Fibroblast of peridontal ligament (primary cell): ENCODE measurements at regions not wholly inside any gene's neighbourhood (a gene's known extent, or its start where the extent isn't known, plus 50 kb on each side); places are given as distances from the start of the nearest gene placed in this dataset.
"Not testable (repeated sequence)": the region's sequence is repeated elsewhere in the genome, so short reads cannot be mapped to it uniquely, and the experiment has no call there.

Experiments used
- DNase-seq: peaks from one replicate; pipeline ENCODE4 v3.0.0-alpha.2; 2010; ENCODE audit errors: extremely low read depth

- no peak for DNase-seq
These were observed 57.7 kb upstream of the AADACL2 start for GRCh38 chr3:151675858-151676615.

- no peak for DNase-seq
These were observed 59.8 kb upstream of the AADACL2 start for GRCh38 chr3:151673974-151674373.

DNA sequence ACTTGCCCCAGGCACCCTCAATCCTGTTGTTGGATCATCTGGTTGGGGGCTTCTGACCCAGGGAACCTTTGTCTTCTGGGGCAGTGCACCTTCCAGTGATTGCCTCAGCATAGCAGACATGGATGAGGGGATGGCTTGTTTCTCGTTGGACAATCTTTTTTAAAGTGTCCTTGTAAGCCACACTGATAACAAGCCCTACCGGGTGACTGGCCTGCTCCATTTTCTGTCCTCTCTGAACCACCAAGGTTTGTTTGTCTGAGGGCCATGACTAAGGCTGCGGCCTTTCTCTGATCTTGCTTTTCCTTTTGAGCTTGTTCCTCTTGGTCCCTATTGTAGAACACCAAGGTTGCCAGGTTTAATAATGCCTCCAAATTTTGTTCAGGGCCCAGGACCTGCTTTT is 66.0 kb upstream of the AADACL2 start:
- DNase-seq, result not testable (repeated sequence)

GRCh38 chr3:151660885-151661284 is 72.8 kb upstream of the AADACL2 start:
- peak; percentile 62 for DNase-seq

- DNase-seq, result no peak
These were observed 88.7 kb upstream of the AADACL2 start for GRCh38 chr3:151644986-151645385.

DNA sequence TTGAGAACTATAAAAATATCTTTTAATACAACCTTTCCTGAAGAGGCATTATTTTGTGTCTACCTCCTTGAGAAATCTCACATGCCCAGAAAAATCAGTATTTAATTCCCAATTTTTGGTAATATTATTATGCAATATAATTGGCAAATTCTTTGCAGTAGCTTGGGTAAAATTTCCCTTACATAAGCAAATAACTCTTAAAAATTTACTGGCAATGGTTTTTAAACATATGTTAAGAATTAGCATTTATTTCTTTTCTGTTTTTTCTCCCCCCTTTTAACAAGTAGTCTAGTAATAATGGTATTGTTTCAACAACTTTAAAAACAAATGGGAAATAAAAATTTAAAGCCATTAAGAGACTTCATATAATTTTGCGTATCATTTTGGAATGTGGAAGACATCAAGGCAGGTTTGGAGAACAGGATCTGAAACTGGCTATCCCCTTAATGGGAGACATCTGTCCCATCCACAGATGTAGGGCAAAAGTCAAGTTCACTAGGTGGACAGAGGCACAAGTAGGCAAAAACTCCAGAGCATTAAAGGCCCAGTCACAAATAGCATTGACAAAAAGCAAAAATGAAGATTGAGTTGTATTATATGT is 89.6 kb upstream of the AADACL2 start:
- peak; percentile 29 for DNase-seq

DNA sequence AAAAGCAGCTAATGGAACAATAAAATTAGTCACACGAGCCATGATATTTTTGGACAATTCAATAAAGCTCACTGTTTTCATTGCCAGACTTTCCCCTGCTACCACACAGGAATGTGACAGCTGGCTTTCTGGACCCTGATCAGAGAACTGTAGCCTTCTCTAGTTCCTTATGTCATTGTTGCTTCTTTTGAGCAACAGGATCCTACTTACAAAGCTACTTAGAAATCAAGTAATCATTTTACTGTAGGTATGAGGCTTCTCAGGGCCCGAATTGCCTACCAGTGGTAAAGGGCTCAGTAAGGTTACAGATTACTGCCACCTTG is 94.3 kb upstream of the AADACL2 start:
- no peak for DNase-seq

DNA sequence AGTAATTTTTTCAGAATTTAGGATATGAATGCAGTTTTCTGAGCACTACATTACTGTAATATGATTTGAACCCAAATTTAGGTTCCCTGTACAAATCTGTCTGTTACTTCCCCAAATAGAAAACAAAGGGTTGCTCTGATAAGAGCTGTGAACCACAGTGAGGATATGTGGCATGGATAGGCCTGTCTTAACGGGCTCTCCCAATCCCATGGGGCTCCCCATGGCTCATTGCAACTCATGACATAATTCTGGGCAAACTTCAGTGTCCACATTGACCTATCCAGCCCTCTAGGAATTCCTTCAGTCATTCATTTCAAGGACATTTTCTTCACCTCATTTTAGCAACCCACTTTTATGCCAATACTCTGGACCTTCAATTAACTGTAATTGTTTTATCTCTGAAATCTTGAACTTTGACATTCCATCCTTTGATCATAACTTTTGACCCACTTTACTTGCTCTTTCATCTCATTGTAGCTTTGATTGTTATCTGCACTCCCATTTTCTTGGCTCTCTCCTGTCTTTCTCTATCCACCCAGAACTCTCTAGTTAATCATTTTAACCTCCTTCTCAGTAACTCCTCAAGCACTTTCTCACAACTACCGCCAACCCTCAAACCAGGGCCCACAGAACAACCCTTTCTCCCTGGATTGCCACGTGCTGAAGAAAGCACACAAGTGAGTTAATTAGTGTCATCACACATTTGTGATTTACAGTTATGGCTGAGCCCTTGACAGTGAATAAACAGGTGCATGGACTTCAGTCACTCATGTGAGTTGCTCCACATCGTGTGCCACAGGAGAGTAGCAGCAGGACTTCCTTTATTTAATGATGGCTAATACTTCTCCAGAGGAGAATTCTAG is 94.9 kb upstream of the AADACL2 start:
- DNase-seq, result no peak

- no peak for DNase-seq
These were observed 97.8 kb upstream of the AADACL2 start for GRCh38 chr3:151635905-151636304.

DNA sequence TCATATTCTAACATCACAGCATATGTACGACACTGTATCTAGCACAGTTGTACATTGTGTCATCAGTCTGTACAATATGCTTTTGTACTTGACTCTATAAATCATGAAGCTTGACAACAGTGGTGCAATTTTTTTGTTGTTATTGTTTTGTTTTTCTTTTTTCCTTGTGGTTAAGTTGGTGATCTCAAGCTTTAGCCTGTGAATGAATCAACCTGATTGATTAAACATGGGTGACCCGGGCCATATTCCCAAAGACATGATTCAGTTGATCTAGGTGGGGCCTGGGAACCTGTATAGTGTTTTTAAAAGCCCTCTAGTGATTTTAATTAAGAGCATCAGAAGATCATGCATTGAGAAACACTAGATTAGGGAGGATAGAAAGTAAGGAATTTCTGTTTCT is 101.8 kb upstream of the AADACL2 start:
- no peak for DNase-seq

- peak; percentile 11 for DNase-seq
These were observed 102.7 kb upstream of the AADACL2 start for GRCh38 chr3:151630938-151631441.

DNA sequence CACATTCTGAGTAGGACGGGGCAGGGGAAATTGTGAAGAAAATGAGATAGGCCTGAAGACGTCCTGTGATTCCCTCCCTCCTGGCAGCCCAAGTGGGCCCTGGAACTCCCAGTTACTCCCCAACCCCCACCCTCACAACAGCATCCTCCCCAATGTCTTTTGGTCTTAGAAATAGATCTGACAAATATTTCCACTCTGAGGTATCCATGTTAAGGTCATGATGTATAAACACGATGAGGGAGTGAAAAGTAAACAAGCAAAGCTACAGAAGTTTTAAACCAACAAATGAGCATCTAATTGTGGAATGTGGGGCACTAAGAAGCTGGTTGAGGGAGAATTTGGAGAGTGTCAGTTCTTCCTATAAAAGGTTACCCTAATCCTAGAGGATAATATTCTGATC is 103.7 kb upstream of the AADACL2 start:
- DNase-seq, result no peak

- no peak for DNase-seq
These were observed 108.1 kb upstream of the AADACL2 start for GRCh38 chr3:151625586-151625985.

GRCh38 chr3:151625086-151625485 is 108.6 kb upstream of the AADACL2 start:
- peak; percentile 63 for DNase-seq

GRCh38 chr3:151620071-151620470 is 113.7 kb upstream of the AADACL2 start:
- no peak for DNase-seq

GRCh38 chr3:151615464-151615863 is 118.3 kb upstream of the AADACL2 start:
- DNase-seq, result no peak

GRCh38 chr3:151612115-151612514 is 121.6 kb upstream of the AADACL2 start:
- no peak for DNase-seq

DNA sequence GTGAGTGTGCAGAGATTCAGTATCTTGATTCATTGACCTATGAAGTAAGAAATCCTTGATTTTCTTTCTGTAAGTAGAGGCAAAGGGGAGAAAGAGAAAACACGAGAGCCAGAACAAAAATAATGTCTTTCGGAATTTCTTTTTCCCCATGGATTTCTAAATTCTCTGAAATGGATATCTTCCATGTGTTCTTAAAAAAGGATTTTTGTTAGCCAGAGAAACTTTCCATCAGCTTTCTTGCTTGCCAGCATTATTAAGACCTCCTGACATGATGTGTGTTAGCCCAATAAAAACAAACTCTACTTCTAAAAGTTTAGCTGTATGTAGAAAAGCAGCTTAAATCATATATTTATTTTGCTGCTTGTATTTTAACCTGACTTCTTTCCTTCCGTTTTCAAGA is 122.3 kb upstream of the AADACL2 start:
- peak; percentile 12 for DNase-seq

DNA sequence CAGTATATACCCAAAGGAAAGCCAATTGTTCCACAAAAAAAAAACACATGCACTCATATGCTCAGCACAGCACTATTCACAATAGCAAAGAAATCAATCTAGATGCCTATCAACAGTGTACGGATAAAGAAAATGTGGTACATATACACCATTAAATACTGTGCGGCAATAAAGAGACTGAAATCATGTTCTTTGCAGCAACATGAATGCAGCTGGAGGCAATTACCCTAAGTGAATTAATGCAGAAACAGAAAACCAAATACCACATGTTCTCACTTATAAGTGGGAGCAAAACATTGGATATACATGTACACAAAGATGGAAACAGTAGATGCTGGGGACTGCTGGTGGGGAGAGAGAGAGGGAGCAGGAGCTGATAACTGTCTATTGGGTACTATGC is 124.2 kb upstream of the AADACL2 start:
- no peak for DNase-seq

GRCh38 chr3:151604891-151605290 is 128.8 kb upstream of the AADACL2 start:
- DNase-seq, result no peak

DNA sequence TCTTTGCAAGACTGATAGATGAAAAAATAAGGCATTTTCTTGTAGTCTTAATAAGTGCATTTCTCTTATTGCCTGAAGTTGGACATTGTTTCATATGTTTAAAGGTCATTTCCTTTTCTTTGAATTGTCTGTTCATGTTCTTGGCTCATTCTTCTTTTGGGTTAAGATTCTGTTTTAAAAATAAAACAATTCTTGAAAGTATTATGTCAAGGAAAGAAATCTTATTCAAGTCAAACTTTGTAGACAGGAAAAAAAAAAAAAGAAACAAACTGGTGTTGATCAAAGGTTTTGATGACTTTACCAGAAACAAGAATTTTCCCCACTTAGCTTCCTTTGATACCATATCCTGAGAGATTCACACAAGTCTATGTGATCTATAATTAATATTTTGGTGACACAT is 132.9 kb upstream of the AADACL2 start:
- no peak for DNase-seq

- no peak for DNase-seq
These were observed 134.5 kb upstream of the AADACL2 start for GRCh38 chr3:151599103-151599672.
